Liver (tissue), 7 donors: ENCODE measurements at regions not wholly inside any gene's neighbourhood (a gene's known extent, or its start where the extent isn't known, plus 50 kb on each side); places are given as distances from the start of the nearest gene placed in this dataset.

Source experiments
- DNase-seq: peaks from one replicate; pipeline ENCODE4 v3.0.0-alpha.2; 2017; ENCODE audit warnings: low spot score
- H3K27ac ChIP-seq, 2 donors: one replicate each; pipeline ENCODE4 v1.7.0; 2013; ENCODE audit warnings: inconsistent platforms in 2 of 2, low read length in 2 of 2, control low read depth in 1 of 2, low read depth in 1 of 2, mild to moderate bottlenecking in 1 of 2
- H3K27me3 ChIP-seq, 4 donors: one replicate each; pipeline versions ENCODE4 v1.6.1 to v1.7.0; 2013; ENCODE audit warnings: low read length in 3 of 4, inconsistent platforms in 1 of 4, mild to moderate bottlenecking in 1 of 4, moderate library complexity in 1 of 4; ENCODE audit not compliant: control insufficient read depth in 4 of 4, insufficient read depth in 4 of 4
- H3K36me3 ChIP-seq, 4 donors: one replicate each; pipeline versions ENCODE4 v1.6.1 to v1.7.0; 2013; ENCODE audit warnings: low read length in 3 of 4, mild to moderate bottlenecking in 3 of 4, low read depth in 1 of 4, moderate library complexity in 1 of 4; ENCODE audit not compliant: control insufficient read depth in 4 of 4, insufficient read depth in 3 of 4
- H3K4me1 ChIP-seq, 4 donors: one replicate each; pipeline versions ENCODE4 v1.6.1 to v1.7.0; 2013; ENCODE audit warnings: low read length in 3 of 4, mild to moderate bottlenecking in 3 of 4, moderate library complexity in 1 of 4; ENCODE audit not compliant: control insufficient read depth in 4 of 4, insufficient read depth in 4 of 4
- H3K4me3 ChIP-seq, 3 donors: one replicate each; pipeline versions ENCODE4 v1.6.1 to v1.7.0; 2013; ENCODE audit warnings: low read length in 3 of 3, control low read depth in 1 of 3, low read depth in 1 of 3, mild to moderate bottlenecking in 1 of 3
- H3K9ac ChIP-seq, 2 donors: one replicate each; pipeline ENCODE4 v1.7.0; 2013; ENCODE audit warnings: low read length in 2 of 2, mild to moderate bottlenecking in 2 of 2, moderate library complexity in 2 of 2, control low read depth in 1 of 2, low read depth in 1 of 2
- H3K9me3 ChIP-seq, 4 donors: one replicate each; pipeline versions ENCODE4 v1.6.1 to v1.7.0; 2013; ENCODE audit warnings: low read length in 3 of 4; ENCODE audit not compliant: control insufficient read depth in 4 of 4
- EGR1 ChIP-seq, 2 donors: IDR thresholded peaks; 2 replicates each; pipeline ENCODE4 v1.6.1; 2016 to 2018; ENCODE audit warnings: antibody characterized with exemption in 2 of 2, low read depth in 2 of 2
- FOXA1 ChIP-seq: IDR thresholded peaks from 2 replicates; pipeline ENCODE4 v1.6.1; 2016; ENCODE audit warnings: antibody characterized with exemption
- FOXA2 ChIP-seq: IDR thresholded peaks from 2 replicates; pipeline ENCODE4 v1.6.1; 2016; ENCODE audit warnings: antibody characterized with exemption
- GABPA ChIP-seq, 2 donors: IDR thresholded peaks in 1 of 2; conservative IDR thresholded peaks in 1 of 2; 2 replicates each; pipeline ENCODE4 v1.6.1; 2016; ENCODE audit warnings: antibody characterized with exemption in 2 of 2, mild to moderate bottlenecking in 1 of 2, moderate library complexity in 1 of 2
- HNF4A ChIP-seq, 2 donors: conservative IDR thresholded peaks; 2 replicates each; pipeline ENCODE4 v1.6.1; 2016; ENCODE audit warnings: antibody characterized with exemption in 2 of 2, mild to moderate bottlenecking in 2 of 2
- HNF4G ChIP-seq: IDR thresholded peaks from 2 replicates; pipeline ENCODE4 v1.6.1; 2016; ENCODE audit warnings: antibody characterized with exemption
- JUND ChIP-seq, 2 donors: IDR thresholded peaks; 2 replicates each; pipeline ENCODE4 v1.6.1; 2016; ENCODE audit warnings: antibody characterized with exemption in 2 of 2
- NR2F2 ChIP-seq: IDR thresholded peaks from 2 replicates; pipeline ENCODE4 v1.6.1; 2016; ENCODE audit warnings: antibody characterized with exemption
- RAD21 ChIP-seq, 2 donors: IDR thresholded peaks; 2 replicates each; pipeline ENCODE4 v1.6.1; 2016; ENCODE audit warnings: antibody characterized with exemption in 2 of 2, mild to moderate bottlenecking in 2 of 2
- RXRA ChIP-seq, 2 donors: IDR thresholded peaks; 2 replicates each; pipeline ENCODE4 v1.6.1; 2017 to 2018; ENCODE audit warnings: antibody characterized with exemption in 2 of 2, mild to moderate bottlenecking in 1 of 2
- SP1 ChIP-seq: IDR thresholded peaks from 2 replicates; pipeline ENCODE4 v1.6.1; 2018; ENCODE audit warnings: antibody characterized with exemption, mild to moderate bottlenecking
- TAF1 ChIP-seq: conservative IDR thresholded peaks from 2 replicates; pipeline ENCODE4 v1.6.1; 2016; ENCODE audit warnings: antibody characterized with exemption, mild to moderate bottlenecking
- YY1 ChIP-seq: IDR thresholded peaks from 2 replicates; pipeline ENCODE4 v1.6.1; 2016; ENCODE audit warnings: antibody characterized with exemption, mild to moderate bottlenecking
- WGBS: extraction: QIAGEN DNeasy Blood & Tissue Kit; methylation state at CpG from one replicate; pipeline ENCODE4 v1.1.7; 2013; 5-methylcytosine and 5-hydroxymethylcytosine counted together
- TF ChIP-seq, protein P1 (sequence below): IDR thresholded peaks from 2 replicates; pipeline ENCODE4 v1.6.1; 2016; ENCODE audit warnings: antibody characterized with exemption
- TF ChIP-seq, protein P2 (sequence below): IDR thresholded peaks from 2 replicates; pipeline ENCODE4 v1.6.1; 2016; ENCODE audit warnings: antibody characterized with exemption
- TF ChIP-seq, protein P3 (sequence below): IDR thresholded peaks from 2 replicates; pipeline ENCODE4 v1.6.1; 2016; ENCODE audit warnings: antibody characterized with exemption
- TF ChIP-seq, protein P4 (sequence below): IDR thresholded peaks from 2 replicates; pipeline ENCODE4 v1.6.1; 2016; ENCODE audit warnings: antibody characterized with exemption, mild to moderate bottlenecking
- donor health status: healthy.
- donor health status: healthy.
- donor health status: healthy.
- donor health status: healthy.

DNA sequence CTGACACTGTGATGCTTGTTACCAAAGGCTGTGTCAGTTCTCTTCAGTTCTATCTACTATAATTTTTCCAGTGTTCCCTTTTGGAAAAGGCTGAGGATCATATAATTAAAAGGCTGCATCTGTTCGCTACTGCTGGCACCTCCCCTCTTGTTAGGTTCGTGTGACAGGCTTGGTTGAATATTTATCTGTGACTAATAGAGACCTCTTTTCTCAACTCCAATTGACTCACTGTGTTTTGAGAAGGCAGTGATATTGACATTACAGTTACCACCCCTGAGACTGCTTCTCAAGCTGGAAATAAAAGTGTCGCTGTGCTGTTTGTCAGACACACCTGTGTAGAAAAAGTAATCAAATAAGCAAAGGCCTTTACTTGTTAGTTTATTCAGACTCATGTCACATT lies 205.5 kb upstream of the KCNH7 start:
- TF ChIP-seq, protein P1, sequence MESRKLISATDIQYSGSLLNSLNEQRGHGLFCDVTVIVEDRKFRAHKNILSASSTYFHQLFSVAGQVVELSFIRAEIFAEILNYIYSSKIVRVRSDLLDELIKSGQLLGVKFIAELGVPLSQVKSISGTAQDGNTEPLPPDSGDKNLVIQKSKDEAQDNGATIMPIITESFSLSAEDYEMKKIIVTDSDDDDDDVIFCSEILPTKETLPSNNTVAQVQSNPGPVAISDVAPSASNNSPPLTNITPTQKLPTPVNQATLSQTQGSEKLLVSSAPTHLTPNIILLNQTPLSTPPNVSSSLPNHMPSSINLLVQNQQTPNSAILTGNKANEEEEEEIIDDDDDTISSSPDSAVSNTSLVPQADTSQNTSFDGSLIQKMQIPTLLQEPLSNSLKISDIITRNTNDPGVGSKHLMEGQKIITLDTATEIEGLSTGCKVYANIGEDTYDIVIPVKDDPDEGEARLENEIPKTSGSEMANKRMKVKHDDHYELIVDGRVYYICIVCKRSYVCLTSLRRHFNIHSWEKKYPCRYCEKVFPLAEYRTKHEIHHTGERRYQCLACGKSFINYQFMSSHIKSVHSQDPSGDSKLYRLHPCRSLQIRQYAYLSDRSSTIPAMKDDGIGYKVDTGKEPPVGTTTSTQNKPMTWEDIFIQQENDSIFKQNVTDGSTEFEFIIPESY: no peak
- no peak for TF ChIP-seq HNF4A (conservative IDR thresholded peaks at IDR 0.05)
- no peak for TF ChIP-seq FOXA2
- no peak for TF ChIP-seq FOXA1
- TF ChIP-seq, protein P2, sequence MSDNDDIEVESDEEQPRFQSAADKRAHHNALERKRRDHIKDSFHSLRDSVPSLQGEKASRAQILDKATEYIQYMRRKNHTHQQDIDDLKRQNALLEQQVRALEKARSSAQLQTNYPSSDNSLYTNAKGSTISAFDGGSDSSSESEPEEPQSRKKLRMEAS: no peak
- no peak for TF ChIP-seq NR2F2
- TF ChIP-seq RXRA (IDR thresholded peaks at IDR 0.05): no peak
- Histone ChIP-seq H3K27ac (no peak overlapping the region), H3K9me3 (no peaks in the 10 kb centered on the region), H3K4me3 (no peak overlapping the region), H3K36me3 (no peaks in the 10 kb centered on the region), H3K4me1 (no peaks in the 10 kb centered on the region), H3K9ac (no peak overlapping the region), H3K27me3 (no peaks in the 10 kb centered on the region)
- no peak for DNase-seq
- WGBS: 44% methylated on average over 3 of the region's 3 CpGs

DNA sequence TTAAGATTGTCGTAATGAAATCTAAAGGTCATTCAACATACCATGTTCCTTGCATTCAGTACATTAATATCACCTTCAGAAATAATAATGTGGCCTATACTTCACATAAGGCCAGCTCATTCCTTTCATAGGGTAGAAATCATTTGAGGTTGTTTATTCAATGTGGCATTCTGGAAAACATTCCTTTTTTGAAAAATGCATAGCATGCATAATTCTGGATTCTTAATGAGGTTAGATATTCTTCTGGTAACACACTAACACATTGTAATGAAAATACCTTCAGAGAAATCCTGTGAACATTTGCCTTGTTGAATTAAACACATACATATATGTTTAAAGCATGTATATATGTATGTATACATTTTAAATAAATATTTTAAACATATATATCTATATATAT lies 204.6 kb upstream of the KCNH7 start:
- H3K4me3 ChIP-seq: no peak overlapping the region
- DNase-seq: no peak
- H3K36me3 ChIP-seq: no peaks in the 10 kb centered on the region
- no peaks in the 10 kb centered on the region for H3K4me1 ChIP-seq
- no peak for TF ChIP-seq HNF4G
- TF ChIP-seq, protein P2: no peak
- TF ChIP-seq RXRA (IDR thresholded peaks at IDR 0.05): no peak
- TF ChIP-seq, protein P3, sequence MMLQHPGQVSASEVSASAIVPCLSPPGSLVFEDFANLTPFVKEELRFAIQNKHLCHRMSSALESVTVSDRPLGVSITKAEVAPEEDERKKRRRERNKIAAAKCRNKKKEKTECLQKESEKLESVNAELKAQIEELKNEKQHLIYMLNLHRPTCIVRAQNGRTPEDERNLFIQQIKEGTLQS: no peak
- TF ChIP-seq, protein P1: no peak
- TF ChIP-seq FOXA2: no peak
- TF ChIP-seq SP1: no peak
- no peak for TF ChIP-seq TAF1
- no peak for TF ChIP-seq GABPA (IDR thresholded peaks at IDR 0.05 in 1 of 2, conservative IDR thresholded peaks at IDR 0.05 in 1 of 2)
- TF ChIP-seq JUND (IDR thresholded peaks at IDR 0.05): no peak
- no peak for TF ChIP-seq EGR1 (IDR thresholded peaks at IDR 0.05; ENCODE audit: low read depth in 2 of 2)
- TF ChIP-seq YY1: no peak
- TF ChIP-seq, protein P4, sequence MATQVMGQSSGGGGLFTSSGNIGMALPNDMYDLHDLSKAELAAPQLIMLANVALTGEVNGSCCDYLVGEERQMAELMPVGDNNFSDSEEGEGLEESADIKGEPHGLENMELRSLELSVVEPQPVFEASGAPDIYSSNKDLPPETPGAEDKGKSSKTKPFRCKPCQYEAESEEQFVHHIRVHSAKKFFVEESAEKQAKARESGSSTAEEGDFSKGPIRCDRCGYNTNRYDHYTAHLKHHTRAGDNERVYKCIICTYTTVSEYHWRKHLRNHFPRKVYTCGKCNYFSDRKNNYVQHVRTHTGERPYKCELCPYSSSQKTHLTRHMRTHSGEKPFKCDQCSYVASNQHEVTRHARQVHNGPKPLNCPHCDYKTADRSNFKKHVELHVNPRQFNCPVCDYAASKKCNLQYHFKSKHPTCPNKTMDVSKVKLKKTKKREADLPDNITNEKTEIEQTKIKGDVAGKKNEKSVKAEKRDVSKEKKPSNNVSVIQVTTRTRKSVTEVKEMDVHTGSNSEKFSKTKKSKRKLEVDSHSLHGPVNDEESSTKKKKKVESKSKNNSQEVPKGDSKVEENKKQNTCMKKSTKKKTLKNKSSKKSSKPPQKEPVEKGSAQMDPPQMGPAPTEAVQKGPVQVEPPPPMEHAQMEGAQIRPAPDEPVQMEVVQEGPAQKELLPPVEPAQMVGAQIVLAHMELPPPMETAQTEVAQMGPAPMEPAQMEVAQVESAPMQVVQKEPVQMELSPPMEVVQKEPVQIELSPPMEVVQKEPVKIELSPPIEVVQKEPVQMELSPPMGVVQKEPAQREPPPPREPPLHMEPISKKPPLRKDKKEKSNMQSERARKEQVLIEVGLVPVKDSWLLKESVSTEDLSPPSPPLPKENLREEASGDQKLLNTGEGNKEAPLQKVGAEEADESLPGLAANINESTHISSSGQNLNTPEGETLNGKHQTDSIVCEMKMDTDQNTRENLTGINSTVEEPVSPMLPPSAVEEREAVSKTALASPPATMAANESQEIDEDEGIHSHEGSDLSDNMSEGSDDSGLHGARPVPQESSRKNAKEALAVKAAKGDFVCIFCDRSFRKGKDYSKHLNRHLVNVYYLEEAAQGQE: no peak
- TF ChIP-seq HNF4A (conservative IDR thresholded peaks at IDR 0.05): no peak
- no peak for TF ChIP-seq FOXA1
- TF ChIP-seq NR2F2: no peak
- TF ChIP-seq RAD21 (IDR thresholded peaks at IDR 0.05): no peak
- no peaks in the 10 kb centered on the region for H3K27me3 ChIP-seq
- no peak overlapping the region for H3K9ac ChIP-seq
- WGBS: 86% methylated on average over 1 of the region's 1 CpG
- H3K9me3 ChIP-seq: no peaks in the 10 kb centered on the region
- no peak overlapping the region for H3K27ac ChIP-seq
